Large intestine (tissue), 3 donors: ENCODE measurements at regions not wholly inside any gene's neighbourhood (a gene's known extent, or its start where the extent isn't known, plus 50 kb on each side); places are given as distances from the start of the nearest gene placed in this dataset.

Experiments
- DNase-seq, 2 donors: peaks; one replicate each; pipeline versions ENCODE4 v3.0.0 to v3.0.0-alpha.2; 2013
- H3K27ac ChIP-seq: one replicate; pipeline ENCODE4 v1.5.1; 2013; ENCODE audit warnings: low read length
- H3K27me3 ChIP-seq: 2 replicates; pipeline ENCODE4 v1.6.1; 2013; ENCODE audit warnings: low read length; ENCODE audit not compliant: control insufficient read depth, insufficient read depth
- H3K36me3 ChIP-seq: 2 replicates; pipeline ENCODE4 v1.6.1; 2013; ENCODE audit warnings: low read length; ENCODE audit not compliant: control insufficient read depth, insufficient read depth
- H3K4me1 ChIP-seq: one replicate; pipeline ENCODE4 v1.6.1; 2013; ENCODE audit warnings: low read length; ENCODE audit not compliant: control insufficient read depth, insufficient read depth
- H3K4me3 ChIP-seq: one replicate; pipeline ENCODE4 v1.5.1; 2013; ENCODE audit warnings: low read length
- H3K9me3 ChIP-seq: one replicate; pipeline ENCODE4 v1.6.1; 2013; ENCODE audit warnings: mild to moderate bottlenecking, low read depth, low read length, moderate library complexity; ENCODE audit not compliant: control insufficient read depth
- WGBS: methylation state at CpG from one replicate; pipeline ENCODE4 v1.1.5; 2013; ENCODE audit warnings: low lambda C conversion rate; ENCODE audit not compliant: insufficient coverage; 5-methylcytosine and 5-hydroxymethylcytosine counted together

DNA sequence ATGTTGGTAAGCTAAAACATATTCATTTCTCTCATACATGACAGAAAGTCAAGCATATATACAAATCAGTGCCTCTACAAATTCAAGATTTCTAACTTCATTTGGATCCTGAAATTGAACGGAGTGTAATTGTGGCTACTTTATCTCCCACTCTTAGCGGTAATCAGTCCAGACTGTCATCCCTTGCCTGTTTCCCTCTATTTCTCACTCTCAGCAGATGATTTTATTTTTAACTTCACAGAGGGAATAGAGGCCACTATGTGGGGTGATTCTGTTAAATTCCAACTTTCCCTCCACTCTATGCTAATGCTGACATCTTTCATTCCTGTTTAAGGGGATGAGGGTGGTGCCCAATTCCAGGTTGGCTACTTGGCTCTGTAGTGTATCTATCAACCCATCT lies 153.8 kb upstream of the KCNN2 start:
- Histone ChIP-seq H3K9me3 (no peaks in the 10 kb centered on the region), H3K4me3 (no peak overlapping the region), H3K4me1 (no peaks in the 10 kb centered on the region), H3K27me3 (no peaks in the 10 kb centered on the region), H3K27ac (no peak overlapping the region), H3K36me3 (no peaks in the 10 kb centered on the region)
- no CpG with 5 or more reads among the region's 2 CpGs for WGBS
- DNase-seq: no peak

DNA sequence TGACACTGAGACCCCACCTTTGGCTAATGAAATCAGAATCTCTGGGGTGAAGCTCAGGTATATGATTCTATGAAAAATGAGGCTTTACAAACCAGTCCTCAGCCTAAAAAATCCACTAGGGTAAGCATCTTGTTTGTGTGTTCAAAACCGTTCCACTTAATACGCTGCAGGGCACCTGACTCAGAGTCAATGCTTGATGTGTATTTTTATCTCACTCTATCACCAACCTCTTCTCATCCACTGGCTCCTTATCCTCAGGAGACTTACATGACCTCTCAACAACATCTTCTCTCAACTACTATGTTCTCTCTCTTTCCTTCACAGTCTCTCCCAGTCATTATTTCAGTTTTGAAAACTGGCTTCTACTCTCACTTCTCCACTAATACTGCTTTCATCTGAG lies 153.3 kb upstream of the KCNN2 start:
- Histone ChIP-seq H3K36me3 (no peaks in the 10 kb centered on the region), H3K4me3 (no peak overlapping the region), H3K27me3 (no peaks in the 10 kb centered on the region), H3K9me3 (no peaks in the 10 kb centered on the region), H3K27ac (no peak overlapping the region), H3K4me1 (no peaks in the 10 kb centered on the region)
- WGBS: no CpG with 5 or more reads among the region's 2 CpGs
- no peak for DNase-seq

DNA sequence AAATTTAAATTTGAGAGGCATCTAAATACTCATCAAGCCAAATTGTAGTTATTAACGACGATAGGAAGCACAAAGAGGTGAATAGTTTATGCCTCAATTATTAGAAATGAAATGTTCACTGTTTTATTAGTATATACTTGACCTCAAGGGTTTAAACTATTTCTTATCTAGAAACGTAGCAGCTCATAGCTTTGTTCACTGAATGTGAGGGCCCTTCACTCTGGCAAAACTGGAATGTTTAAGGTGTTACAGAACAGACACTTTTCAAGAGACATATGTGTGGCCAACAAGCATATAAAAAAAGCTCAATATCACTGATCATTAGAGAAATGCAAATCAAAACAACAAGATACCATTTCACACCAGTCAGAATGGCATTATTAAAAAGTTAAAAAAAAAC lies 151.2 kb upstream of the KCNN2 start:
- WGBS: 92% methylated on average over 2 of the region's 3 CpGs

DNA sequence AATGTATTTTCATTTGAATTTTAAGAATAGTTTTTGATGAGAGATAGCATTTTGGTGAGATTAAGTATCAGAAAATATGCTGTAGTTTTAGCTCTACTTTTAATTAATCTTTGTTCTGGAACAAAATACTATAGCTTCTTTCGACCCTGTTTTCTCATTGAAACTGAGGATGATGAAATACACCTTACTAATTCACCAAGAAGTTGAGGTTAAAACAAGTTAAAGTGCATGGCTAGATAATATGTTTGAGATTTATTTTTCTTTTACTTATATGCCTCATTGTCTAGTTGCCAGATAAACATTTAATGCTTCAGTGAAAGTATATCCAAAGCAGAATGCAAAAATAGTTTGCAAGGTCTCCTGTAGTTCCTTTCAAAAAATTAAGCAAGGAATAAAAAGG lies 140.1 kb upstream of the KCNN2 start:
- no peaks in the 10 kb centered on the region for H3K27me3 ChIP-seq
- DNase-seq: no peak
- H3K36me3 ChIP-seq: no peaks in the 10 kb centered on the region
- peaks cover 2% of the 10 kb centered on the region for H3K9me3 ChIP-seq
- no peak overlapping the region for H3K27ac ChIP-seq
- no peaks in the 10 kb centered on the region for H3K4me1 ChIP-seq
- no peak overlapping the region for H3K4me3 ChIP-seq
- WGBS: 88% methylated on average over 1 of the region's 1 CpG

More for the DNA sequence above, 151.2 kb upstream of the KCNN2 start:
- H3K36me3 ChIP-seq: no peaks in the 10 kb centered on the region
- no peak overlapping the region for H3K27ac ChIP-seq
- no peaks in the 10 kb centered on the region for H3K9me3 ChIP-seq
- H3K4me1 ChIP-seq: no peaks in the 10 kb centered on the region
- DNase-seq: no peak
- no peak overlapping the region for H3K4me3 ChIP-seq
- H3K27me3 ChIP-seq: no peaks in the 10 kb centered on the region

DNA sequence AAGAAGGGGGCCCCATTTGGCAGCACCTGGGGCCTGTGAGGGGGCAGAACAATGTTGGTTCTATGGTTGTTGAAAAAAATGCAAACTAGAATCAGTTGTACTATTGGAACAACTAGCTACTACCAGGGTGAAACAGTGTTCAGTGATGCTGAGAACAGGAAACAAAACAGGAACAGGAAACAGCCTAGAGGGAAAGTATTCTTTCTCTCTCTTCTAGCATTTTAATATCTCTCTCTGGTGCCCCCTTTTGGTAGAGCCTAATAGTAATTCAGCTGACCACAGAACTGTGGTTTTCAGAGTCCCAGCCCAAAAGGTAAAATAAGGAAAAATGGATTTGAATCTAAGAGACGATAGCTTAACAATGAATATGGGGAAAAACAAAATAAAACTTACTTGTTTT lies 138.0 kb upstream of the KCNN2 start:
- H3K9me3 ChIP-seq: peaks cover 2% of the 10 kb centered on the region
- no peaks in the 10 kb centered on the region for H3K27me3 ChIP-seq
- 100% methylated on average over 1 of the region's 1 CpG for WGBS
- no peaks in the 10 kb centered on the region for H3K36me3 ChIP-seq
- no peak overlapping the region for H3K27ac ChIP-seq
- no peak for DNase-seq
- H3K4me1 ChIP-seq: no peaks in the 10 kb centered on the region
- H3K4me3 ChIP-seq: no peak overlapping the region

DNA sequence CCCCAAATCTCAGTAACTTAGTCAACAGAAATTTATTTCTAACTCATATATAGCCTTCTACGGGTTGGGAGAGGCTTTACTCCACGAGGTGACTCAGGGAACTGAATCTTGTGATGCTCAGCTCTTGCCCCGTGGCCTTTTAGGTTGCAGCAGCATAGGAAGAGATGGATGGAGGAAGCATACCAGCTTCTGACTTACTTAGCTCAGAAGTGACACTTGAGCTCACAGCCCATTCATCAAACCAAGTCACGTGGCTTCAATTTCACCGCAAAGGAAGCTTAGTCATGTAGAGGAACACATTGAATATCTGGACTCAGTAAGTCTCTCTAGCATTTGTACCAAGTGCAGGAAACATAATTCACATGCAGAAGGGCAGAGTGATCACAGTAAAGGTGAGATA lies 124.1 kb upstream of the KCNN2 start:
- Histone ChIP-seq H3K36me3 (no peaks in the 10 kb centered on the region), H3K4me3 (no peak overlapping the region), H3K27me3 (no peaks in the 10 kb centered on the region), H3K9me3 (no peaks in the 10 kb centered on the region), H3K27ac (no peak overlapping the region), H3K4me1 (no peaks in the 10 kb centered on the region)
- 83% methylated on average over 2 of the region's 5 CpGs for WGBS
- no peak for DNase-seq

DNA sequence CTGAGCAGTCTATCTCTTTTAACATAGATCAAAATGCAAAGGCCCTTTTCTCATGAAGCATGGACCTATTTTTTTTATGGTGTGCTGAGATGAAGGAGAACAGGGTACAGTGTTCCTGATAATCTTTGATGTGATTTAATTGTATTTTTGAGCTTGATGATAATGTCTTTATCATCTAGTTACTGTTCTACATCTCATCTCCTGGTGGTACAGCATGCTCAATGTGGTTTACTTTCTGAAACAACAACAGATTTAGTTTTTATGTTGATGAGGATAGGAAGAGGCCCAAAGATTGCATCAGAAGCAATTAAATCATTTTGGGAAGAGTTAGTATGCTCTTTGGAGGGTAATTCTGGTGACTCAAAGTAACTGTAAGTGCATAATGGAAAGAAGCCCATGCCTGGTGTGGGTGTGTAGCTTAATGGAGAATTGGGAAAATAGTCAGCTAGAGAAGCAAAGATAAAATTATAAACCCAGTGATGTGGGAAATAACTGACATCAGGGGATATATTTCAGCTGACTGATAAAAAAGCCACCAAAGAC lies 123.0 kb upstream of the KCNN2 start:
- Histone ChIP-seq H3K27ac (no peak overlapping the region), H3K9me3 (no peaks in the 10 kb centered on the region), H3K4me3 (no peak overlapping the region), H3K27me3 (no peaks in the 10 kb centered on the region), H3K4me1 (no peaks in the 10 kb centered on the region), H3K36me3 (no peaks in the 10 kb centered on the region)
- no peak for DNase-seq

DNA sequence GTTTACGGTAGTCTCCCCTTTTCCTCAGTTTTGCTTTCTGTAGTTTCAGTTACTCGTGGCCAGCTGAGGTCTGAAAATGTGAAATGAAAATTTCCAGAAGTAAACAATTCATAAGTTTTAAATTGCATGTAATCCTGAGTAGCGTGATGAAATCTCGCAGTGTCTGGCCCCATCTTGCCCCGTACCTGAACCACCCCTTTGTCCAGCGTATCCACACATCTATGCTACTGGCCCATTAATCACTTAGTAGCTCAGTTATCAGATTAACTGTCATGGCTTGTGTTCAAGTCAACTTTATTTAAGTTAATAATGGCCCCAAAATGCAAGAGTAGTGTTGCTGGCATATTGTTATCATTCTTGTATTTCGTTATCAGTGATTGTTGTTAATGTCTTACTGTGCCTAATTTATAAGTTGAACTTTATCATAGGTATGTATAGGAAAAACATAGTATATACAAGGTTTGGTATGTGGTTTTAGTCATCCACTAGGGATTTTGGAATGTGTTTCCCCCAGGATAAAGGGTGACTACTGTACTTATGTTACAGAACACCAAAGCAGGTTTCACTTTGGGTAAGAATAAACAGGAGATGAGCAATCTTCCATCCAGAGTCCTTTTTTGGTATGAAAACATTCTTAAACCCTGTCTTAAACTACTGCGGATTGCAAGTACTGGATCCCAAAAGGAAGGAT lies 118.4 kb upstream of the KCNN2 start:
- no peak overlapping the region for H3K27ac ChIP-seq

DNA sequence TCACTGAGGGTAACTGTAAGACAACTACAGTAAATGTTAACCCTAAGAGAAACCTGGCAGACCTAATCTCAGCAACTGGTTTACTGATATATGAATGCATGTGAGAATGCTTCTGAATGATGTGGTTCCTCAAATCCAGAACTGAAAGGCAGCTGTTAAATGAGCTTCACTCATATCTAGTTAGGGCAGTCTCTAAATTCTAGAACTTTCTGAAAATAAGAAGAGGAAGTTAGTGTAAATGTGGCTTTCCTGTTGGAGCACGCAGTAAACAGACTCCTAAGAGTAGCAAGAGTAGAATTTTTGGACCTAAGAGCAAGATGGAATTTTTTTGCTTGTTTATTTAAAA lies 117.9 kb upstream of the KCNN2 start:
- DNase-seq: no peak
- H3K4me3 ChIP-seq: no peak overlapping the region
- H3K27ac ChIP-seq: no peak overlapping the region
- no peaks in the 10 kb centered on the region for H3K9me3 ChIP-seq
- no CpG with 5 or more reads among the region's 1 CpG for WGBS
- no peaks in the 10 kb centered on the region for H3K36me3 ChIP-seq
- H3K27me3 ChIP-seq: no peaks in the 10 kb centered on the region
- H3K4me1 ChIP-seq: no peaks in the 10 kb centered on the region

More for the DNA sequence above, 118.4 kb upstream of the KCNN2 start:
- H3K4me1 ChIP-seq: no peaks in the 10 kb centered on the region
- DNase-seq: no peak
- no peaks in the 10 kb centered on the region for H3K27me3 ChIP-seq
- WGBS: 100% methylated on average over 1 of the region's 8 CpGs
- H3K9me3 ChIP-seq: no peaks in the 10 kb centered on the region
- no peak overlapping the region for H3K4me3 ChIP-seq
- no peaks in the 10 kb centered on the region for H3K36me3 ChIP-seq

DNA sequence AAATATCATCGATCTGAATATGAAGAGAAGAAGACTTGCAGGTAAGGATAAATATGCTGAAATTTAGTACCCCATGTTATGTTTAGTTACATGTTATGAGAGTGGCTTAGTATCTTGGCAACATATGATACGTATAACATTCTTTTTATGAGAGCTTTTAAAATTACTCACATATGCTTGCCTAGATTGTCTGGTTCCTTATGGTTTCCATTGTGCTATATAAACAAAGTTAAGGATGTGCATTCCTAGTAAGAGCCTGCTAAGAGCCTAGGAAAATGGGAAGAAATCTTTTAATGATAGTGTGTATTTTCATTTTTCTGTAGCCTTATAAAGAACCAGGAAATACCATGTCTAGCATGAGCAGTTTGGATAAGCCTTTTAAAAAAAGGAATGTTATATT lies 112.0 kb upstream of the KCNN2 start:
- no peaks in the 10 kb centered on the region for H3K27me3 ChIP-seq
- H3K4me3 ChIP-seq: no peak overlapping the region
- no peaks in the 10 kb centered on the region for H3K36me3 ChIP-seq
- no peak overlapping the region for H3K27ac ChIP-seq
- DNase-seq: no peak
- no peaks in the 10 kb centered on the region for H3K4me1 ChIP-seq
- WGBS: 89% methylated on average over 1 of the region's 2 CpGs
- no peaks in the 10 kb centered on the region for H3K9me3 ChIP-seq

DNA sequence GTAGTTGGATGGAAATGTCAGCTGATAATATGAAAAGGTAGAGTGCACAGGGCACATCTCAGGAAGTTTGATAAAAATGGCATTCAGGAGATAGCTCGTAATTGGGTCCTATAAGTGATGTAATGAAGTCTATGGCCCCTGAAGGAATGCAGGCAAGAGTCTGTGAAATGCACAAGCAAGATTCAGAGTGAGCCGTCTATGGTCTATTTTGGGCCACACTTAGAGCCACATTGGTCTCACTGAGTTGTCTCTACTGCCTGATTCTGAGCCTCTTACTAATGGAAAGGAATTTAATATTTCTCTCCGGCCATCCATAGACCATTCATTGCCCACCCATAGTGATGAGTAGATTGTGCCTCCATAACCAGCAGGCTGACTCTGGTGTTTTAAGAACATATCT lies 111.3 kb upstream of the KCNN2 start:
- no peaks in the 10 kb centered on the region for H3K36me3 ChIP-seq
- no peak overlapping the region for H3K4me3 ChIP-seq
- H3K27me3 ChIP-seq: no peaks in the 10 kb centered on the region
- DNase-seq: no peak
- WGBS: no CpG with 5 or more reads among the region's 3 CpGs
- no peaks in the 10 kb centered on the region for H3K9me3 ChIP-seq
- no peak overlapping the region for H3K27ac ChIP-seq
- H3K4me1 ChIP-seq: no peaks in the 10 kb centered on the region
